ENCODE measurements at regions not wholly inside any gene's neighbourhood (a gene's known extent, or its start where the extent isn't known, plus 50 kb on each side); places are given as distances from the start of the nearest gene placed in this dataset.

GRCh38 chr6:4585682-4586468 is 190.3 kb upstream of the CDYL start:
- DNase-seq = no peak

- DNase-seq = no peak
Measured at GRCh38 chr6:4584801-4585200, 191.4 kb upstream of the CDYL start.

- DNase-seq = no peak
Measured at GRCh38 chr6:4582506-4583417, 193.4 kb upstream of the CDYL start.

GRCh38 chr6:4581468-4582385 is 194.5 kb upstream of the CDYL start:
- DNase-seq = no peak

- no peak for DNase-seq
Measured at GRCh38 chr6:4580361-4580760, 195.8 kb upstream of the CDYL start.

- no peak for DNase-seq
Measured at GRCh38 chr6:4577406-4577805, 198.8 kb upstream of the CDYL start.

GRCh38 chr6:4575714-4576113 is 200.5 kb upstream of the CDYL start:
- no peak for DNase-seq

- DNase-seq = no peak
Measured at GRCh38 chr6:4574007-4574406, 202.2 kb upstream of the CDYL start.

- no peak for DNase-seq
Measured at GRCh38 chr6:4571011-4571410, 205.2 kb upstream of the CDYL start.

- DNase-seq = no peak
Measured at GRCh38 chr6:4568138-4568537, 208.1 kb upstream of the CDYL start.

- no peak for DNase-seq
Measured at GRCh38 chr6:4567141-4567540, 209.1 kb upstream of the CDYL start.

GRCh38 chr6:4565301-4566250 is 210.6 kb upstream of the CDYL start:
- DNase-seq = no peak

- DNase-seq = no peak
Measured at GRCh38 chr6:4564801-4565271, 211.4 kb upstream of the CDYL start.

GRCh38 chr6:4563877-4564276 is 212.3 kb upstream of the CDYL start:
- no peak for DNase-seq

GRCh38 chr6:4563156-4563555 is 213.0 kb upstream of the CDYL start:
- no peak for DNase-seq

GRCh38 chr6:4561773-4562400 is 214.3 kb upstream of the CDYL start:
- no peak for DNase-seq

GRCh38 chr6:4561078-4561435 is 215.1 kb upstream of the CDYL start:
- DNase-seq = no peak

- no peak for DNase-seq
Measured at GRCh38 chr6:4560221-4561077, 215.8 kb upstream of the CDYL start.

GRCh38 chr6:4559281-4559875 is 216.8 kb upstream of the CDYL start:
- no peak for DNase-seq

GRCh38 chr6:4554645-4555044 is 221.6 kb upstream of the CDYL start:
- no peak for DNase-seq
